IPS DF 4.7 (cell line): ENCODE measurements at regions not wholly inside any gene's neighbourhood (a gene's known extent, or its start where the extent isn't known, plus 50 kb on each side); places are given as distances from the start of the nearest gene placed in this dataset.

Experiments
- DNase-seq: peaks from one replicate; pipeline ENCODE4 v3.0.0-alpha.2; 2013; ENCODE audit warnings: low spot score; ENCODE audit errors: extremely low read depth

- no peak for DNase-seq
Observed at GRCh38 chr7:25771491-25771890, 380.5 kb upstream of the NFE2L3 start.

GRCh38 chr7:25772802-25773201, 379.2 kb upstream of the NFE2L3 start:
- no peak for DNase-seq

GRCh38 chr7:25774675-25775074, 377.3 kb upstream of the NFE2L3 start:
- DNase-seq: no peak

- DNase-seq: no peak
Observed at GRCh38 chr7:25775570-25775969, 376.4 kb upstream of the NFE2L3 start.

GRCh38 chr7:25775999-25776743, 375.8 kb upstream of the NFE2L3 start:
- DNase-seq: no peak

- no peak for DNase-seq
Observed at GRCh38 chr7:25776744-25777123, 375.3 kb upstream of the NFE2L3 start.

GRCh38 chr7:25777969-25778708, 373.9 kb upstream of the NFE2L3 start:
- no peak for DNase-seq

GRCh38 chr7:25779002-25779546, 372.9 kb upstream of the NFE2L3 start:
- no peak for DNase-seq

GRCh38 chr7:25780904-25781303, 371.1 kb upstream of the NFE2L3 start:
- no peak for DNase-seq

GRCh38 chr7:25781704-25782103, 370.3 kb upstream of the NFE2L3 start:
- no peak for DNase-seq

- no peak for DNase-seq
Observed at GRCh38 chr7:25786936-25787335, 365.1 kb upstream of the NFE2L3 start.

GRCh38 chr7:25787336-25787735, 364.7 kb upstream of the NFE2L3 start:
- DNase-seq: no peak

GRCh38 chr7:25788371-25788770, 363.6 kb upstream of the NFE2L3 start:
- no peak for DNase-seq

GRCh38 chr7:25788961-25789620, 362.9 kb upstream of the NFE2L3 start:
- no peak for DNase-seq

GRCh38 chr7:25789701-25790640, 362.0 kb upstream of the NFE2L3 start:
- no peak for DNase-seq

- DNase-seq: no peak
Observed at GRCh38 chr7:25790963-25791362, 361.0 kb upstream of the NFE2L3 start.

GRCh38 chr7:25792586-25792985, 359.4 kb upstream of the NFE2L3 start:
- DNase-seq: no peak

- no peak for DNase-seq
Observed at GRCh38 chr7:25795824-25796235, 356.2 kb upstream of the NFE2L3 start.

- no peak for DNase-seq
Observed at GRCh38 chr7:25798344-25798743, 353.7 kb upstream of the NFE2L3 start.

GRCh38 chr7:25801214-25801613, 350.8 kb upstream of the NFE2L3 start:
- no peak for DNase-seq

- no peak for DNase-seq
Observed at GRCh38 chr7:25802057-25802456, 349.9 kb upstream of the NFE2L3 start.
